Subcutaneous abdominal adipose tissue (tissue), 5 donors: ENCODE measurements at regions not wholly inside any gene's neighbourhood (a gene's known extent, or its start where the extent isn't known, plus 50 kb on each side); places are given as distances from the start of the nearest gene placed in this dataset.

ENCODE experiments used
- H3K27ac ChIP-seq: one replicate; pipeline ENCODE4 v1.7.0; 2013; ENCODE audit warnings: low read depth, mild to moderate bottlenecking, inconsistent platforms, low read length, moderate library complexity
- H3K27me3 ChIP-seq, 5 donors: one replicate each; pipeline ENCODE4 v1.7.0; 2013; ENCODE audit warnings: low read length in 5 of 5, inconsistent platforms in 1 of 5; ENCODE audit not compliant: control insufficient read depth in 5 of 5, insufficient read depth in 4 of 5
- H3K36me3 ChIP-seq, 5 donors: one replicate each; pipeline ENCODE4 v1.7.0; 2013; ENCODE audit warnings: low read length in 5 of 5; ENCODE audit not compliant: control insufficient read depth in 5 of 5, insufficient read depth in 5 of 5
- H3K4me1 ChIP-seq, 5 donors: one replicate each; pipeline ENCODE4 v1.7.0; 2013; ENCODE audit warnings: low read length in 5 of 5, mild to moderate bottlenecking in 3 of 5, moderate library complexity in 1 of 5; ENCODE audit not compliant: control insufficient read depth in 5 of 5, insufficient read depth in 5 of 5
- H3K4me3 ChIP-seq, 5 donors: one replicate each; pipeline ENCODE4 v1.7.0; 2013; ENCODE audit warnings: low read length in 5 of 5, low read depth in 1 of 5
- H3K9ac ChIP-seq, 5 donors: one replicate each; pipeline ENCODE4 v1.7.0; 2013; ENCODE audit warnings: low read length in 5 of 5, mild to moderate bottlenecking in 4 of 5, moderate library complexity in 3 of 5
- H3K9me3 ChIP-seq, 5 donors: one replicate each; pipeline ENCODE4 v1.7.0; 2013; ENCODE audit warnings: low read length in 5 of 5; ENCODE audit not compliant: control insufficient read depth in 5 of 5
- donor health status: healthy.
- donor health status: healthy.
- donor health status: healthy.
- donor health status: healthy.
- donor health status: healthy.

GRCh38 chr13:111861766-111862366 is 205.1 kb upstream of the SOX1 start:
- no peak overlapping the region for H3K9ac ChIP-seq

GRCh38 chr13:111862836-111863815 is 203.8 kb upstream of the SOX1 start:
- no peak overlapping the region for H3K27ac ChIP-seq
- no peaks in the 10 kb centered on the region for H3K36me3 ChIP-seq
- no peak overlapping the region for H3K9ac ChIP-seq
- H3K27me3 ChIP-seq = peaks cover 0 to 4% (median under 1%) of the 10 kb centered on the region in 5 donors
- H3K9me3 ChIP-seq = peaks cover 0 to 25% (median 18%) of the 10 kb centered on the region in 5 donors
- no peak overlapping the region for H3K4me3 ChIP-seq
- H3K4me1 ChIP-seq = no peaks in the 10 kb centered on the region

More at GRCh38 chr13:111861766-111862366, 205.1 kb upstream of the SOX1 start:
- no peaks in the 10 kb centered on the region for H3K4me1 ChIP-seq
- no peak overlapping the region for H3K4me3 ChIP-seq
- H3K27ac ChIP-seq = no peak overlapping the region
- H3K9me3 ChIP-seq = peaks cover 0 to 17% (median 13%) of the 10 kb centered on the region in 5 donors
- no peaks in the 10 kb centered on the region for H3K36me3 ChIP-seq
- H3K27me3 ChIP-seq = peaks cover 0 to 8% (median 6%) of the 10 kb centered on the region in 5 donors

GRCh38 chr13:111864566-111864965 is 202.4 kb upstream of the SOX1 start:
- H3K9me3 ChIP-seq = peaks cover 0 to 32% (median 22%) of the 10 kb centered on the region in 5 donors
- no peaks in the 10 kb centered on the region for H3K4me1 ChIP-seq
- H3K36me3 ChIP-seq = no peaks in the 10 kb centered on the region
- H3K27ac ChIP-seq = no peak overlapping the region
- H3K9ac ChIP-seq = no peak overlapping the region
- H3K27me3 ChIP-seq = peaks cover 0 to 4% (median 0%) of the 10 kb centered on the region in 5 donors
- no peak overlapping the region for H3K4me3 ChIP-seq

- Histone ChIP-seq H3K4me3 (no peak overlapping the region), H3K36me3 (no peaks in the 10 kb centered on the region), H3K27me3 (peaks cover 0 to 4% (median 0%) of the 10 kb centered on the region in 5 donors), H3K9ac (no peak overlapping the region), H3K4me1 (no peaks in the 10 kb centered on the region), H3K9me3 (peaks cover 0 to 32% (median 22%) of the 10 kb centered on the region in 5 donors), H3K27ac (no peak overlapping the region)
Measured at GRCh38 chr13:111865046-111865445, 201.9 kb upstream of the SOX1 start.

GRCh38 chr13:111865826-111866225 is 201.1 kb upstream of the SOX1 start:
- Histone ChIP-seq H3K4me1 (no peaks in the 10 kb centered on the region), H3K27me3 (peaks cover 0 to 4% (median 0%) of the 10 kb centered on the region in 5 donors), H3K36me3 (no peaks in the 10 kb centered on the region), H3K27ac (no peak overlapping the region), H3K4me3 (no peak overlapping the region), H3K9ac (no peak overlapping the region), H3K9me3 (peaks cover 0 to 28% (median 17%) of the 10 kb centered on the region in 5 donors)

GRCh38 chr13:111866731-111867245 is 200.2 kb upstream of the SOX1 start:
- no peaks in the 10 kb centered on the region for H3K4me1 ChIP-seq
- H3K9me3 ChIP-seq = peaks cover 0 to 18% (median 9%) of the 10 kb centered on the region in 5 donors
- H3K27ac ChIP-seq = no peak overlapping the region
- H3K27me3 ChIP-seq = peaks cover 0 to 6% (median 0%) of the 10 kb centered on the region in 5 donors
- no peak overlapping the region for H3K9ac ChIP-seq
- H3K4me3 ChIP-seq = no peak overlapping the region
- no peaks in the 10 kb centered on the region for H3K36me3 ChIP-seq

GRCh38 chr13:111867657-111868056 is 199.3 kb upstream of the SOX1 start:
- H3K4me1 ChIP-seq = no peaks in the 10 kb centered on the region

GRCh38 chr13:111868716-111869115 is 198.2 kb upstream of the SOX1 start:
- Histone ChIP-seq H3K4me1 (no peaks in the 10 kb centered on the region), H3K9ac (no peak overlapping the region), H3K27ac (no peak overlapping the region), H3K9me3 (peaks cover 0 to 14% (median 6%) of the 10 kb centered on the region in 5 donors), H3K36me3 (no peaks in the 10 kb centered on the region), H3K27me3 (peaks cover 0 to 9% (median 2%) of the 10 kb centered on the region in 5 donors), H3K4me3 (no peak overlapping the region)

More at GRCh38 chr13:111867657-111868056, 199.3 kb upstream of the SOX1 start:
- Histone ChIP-seq H3K36me3 (no peaks in the 10 kb centered on the region), H3K9me3 (peaks cover 0 to 14% (median 6%) of the 10 kb centered on the region in 5 donors), H3K27me3 (peaks cover 0 to 9% (median 2%) of the 10 kb centered on the region in 5 donors), H3K27ac (no peak overlapping the region), H3K4me3 (no peak overlapping the region), H3K9ac (no peak overlapping the region)

- Histone ChIP-seq H3K4me1 (no peaks in the 10 kb centered on the region), H3K4me3 (no peak overlapping the region), H3K9me3 (peaks cover 0 to 11% (median 5%) of the 10 kb centered on the region in 5 donors), H3K9ac (no peak overlapping the region), H3K27ac (no peak overlapping the region), H3K36me3 (no peaks in the 10 kb centered on the region), H3K27me3 (peaks cover 0 to 18% (median 7%) of the 10 kb centered on the region in 5 donors)
Measured at GRCh38 chr13:111872475-111873150, 194.3 kb upstream of the SOX1 start.
